HG02981 (cell line): ENCODE measurements at regions not wholly inside any gene's neighbourhood (a gene's known extent, or its start where the extent isn't known, plus 50 kb on each side); places are given as distances from the start of the nearest gene placed in this dataset.

Source experiments
- ATAC-seq: cut with Tn5 transposase; IDR thresholded peaks from one replicate; pipeline ENCODE4 v1.9.1; 2021; ENCODE audit warnings: mild to moderate bottlenecking, moderate library complexity; ENCODE audit not compliant: unreplicated experiment

DNA sequence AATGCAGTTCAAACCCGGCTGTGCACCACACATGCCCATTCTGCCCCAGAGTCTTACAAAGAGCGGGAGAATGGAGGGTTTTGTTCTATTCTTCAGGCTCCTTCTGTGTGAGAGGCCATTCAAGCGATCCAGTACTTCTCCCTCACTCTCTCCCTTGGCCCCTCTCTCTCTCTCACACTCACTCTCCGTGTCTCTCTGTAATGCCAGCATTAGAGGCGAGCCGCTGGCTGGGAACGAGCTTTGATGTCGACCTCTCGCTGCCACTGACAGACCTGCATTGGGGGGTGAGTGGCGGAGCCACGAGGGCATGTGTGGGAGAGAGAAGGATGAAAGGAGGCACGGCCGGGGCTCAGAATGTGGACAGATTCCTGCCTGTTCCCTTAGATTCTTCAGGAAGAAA, 231.7 kb upstream of the ARRDC4 start:
- ATAC-seq, result no peak

DNA sequence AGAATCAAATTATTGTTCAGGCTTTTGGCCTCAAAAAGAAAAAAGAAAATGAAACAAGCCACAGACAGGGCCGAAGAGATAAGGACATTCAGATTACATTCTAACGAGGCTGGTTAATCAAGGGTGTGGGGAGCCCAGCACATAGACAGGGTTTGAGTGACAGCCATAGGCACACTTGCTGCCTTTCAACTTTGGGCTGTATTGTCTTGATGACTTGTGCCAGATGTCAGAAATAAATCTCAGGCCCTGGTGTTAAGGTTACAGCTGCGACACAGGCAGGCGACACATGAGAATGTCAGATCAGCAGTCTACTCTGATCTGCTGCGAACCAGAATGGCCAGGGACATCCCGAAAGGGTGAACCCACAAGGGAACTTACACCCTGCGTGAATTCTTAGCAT, 231.2 kb upstream of the ARRDC4 start:
- ATAC-seq, result no peak

- ATAC-seq, result no peak
Measured at GRCh38 chr15:97730315-97730714, 230.2 kb upstream of the ARRDC4 start.

- no peak for ATAC-seq
Measured at GRCh38 chr15:97731859-97732258, 228.6 kb upstream of the ARRDC4 start.

GRCh38 chr15:97733373-97733772, 227.1 kb upstream of the ARRDC4 start:
- ATAC-seq, result no peak

DNA sequence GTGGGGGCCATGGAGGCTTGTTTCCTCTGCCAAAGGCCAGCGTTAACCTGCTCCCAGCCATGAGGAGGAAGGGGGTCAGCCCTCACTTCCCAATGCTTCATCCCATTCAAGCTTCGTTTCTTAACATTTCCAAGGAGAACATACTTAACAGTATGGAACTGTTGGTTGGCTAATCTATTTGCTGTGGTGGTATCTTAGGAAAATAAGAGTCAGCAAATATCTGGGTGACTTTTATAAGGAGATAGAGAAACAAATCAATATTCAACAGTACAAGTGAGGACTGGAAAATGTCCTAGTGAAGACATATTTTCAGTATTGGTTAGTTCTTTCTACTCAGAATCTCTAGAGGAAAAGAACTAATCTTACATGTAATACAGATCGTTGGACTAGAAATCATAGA, 223.8 kb upstream of the ARRDC4 start:
- ATAC-seq, result no peak

GRCh38 chr15:97745481-97746071, 214.9 kb upstream of the ARRDC4 start:
- ATAC-seq, result peak; percentile 93

- ATAC-seq, result no peak
Measured at GRCh38 chr15:97747342-97747741, 213.2 kb upstream of the ARRDC4 start.

- no peak for ATAC-seq
Measured at GRCh38 chr15:97748576-97748975, 211.9 kb upstream of the ARRDC4 start.

DNA sequence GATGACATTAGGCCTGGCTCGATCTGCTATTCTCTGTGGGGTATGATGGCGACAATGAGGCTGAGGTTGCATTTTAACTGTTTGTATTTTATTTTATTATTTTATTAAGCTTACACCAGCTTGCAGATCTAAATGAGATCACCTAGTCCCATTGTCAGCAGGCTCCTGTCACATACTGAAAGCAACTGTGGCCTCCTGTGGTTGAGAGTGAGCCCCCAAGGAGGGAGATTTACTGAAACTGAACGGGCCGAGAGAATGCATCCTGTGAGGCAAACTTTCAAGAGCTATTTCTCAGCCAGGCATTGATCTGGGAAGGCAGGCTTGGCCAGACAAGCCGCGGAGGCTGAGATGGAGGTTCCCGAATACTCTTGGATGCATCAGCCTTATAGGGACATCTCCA, 210.4 kb upstream of the ARRDC4 start:
- no peak for ATAC-seq

DNA sequence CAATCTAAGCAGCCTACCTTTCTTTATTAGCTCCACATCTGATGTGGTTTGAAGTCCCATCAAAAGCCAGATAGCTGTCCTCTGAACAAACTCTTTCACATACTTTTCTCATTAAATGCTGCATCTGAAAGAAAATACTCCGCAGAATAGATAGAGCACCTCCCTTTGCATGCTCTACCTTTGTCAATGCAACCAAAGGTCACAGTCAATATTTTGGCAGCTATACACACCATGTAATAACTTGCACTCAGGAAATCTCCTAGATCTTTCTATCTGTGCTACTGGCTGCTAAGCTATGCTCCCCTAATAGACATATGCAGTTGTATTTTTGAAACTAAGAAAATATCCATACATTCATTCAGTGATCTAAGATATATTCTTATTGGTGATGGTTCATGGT, 204.8 kb upstream of the ARRDC4 start:
- no peak for ATAC-seq

- no peak for ATAC-seq
Measured at GRCh38 chr15:97759363-97759762, 201.1 kb upstream of the ARRDC4 start.

DNA sequence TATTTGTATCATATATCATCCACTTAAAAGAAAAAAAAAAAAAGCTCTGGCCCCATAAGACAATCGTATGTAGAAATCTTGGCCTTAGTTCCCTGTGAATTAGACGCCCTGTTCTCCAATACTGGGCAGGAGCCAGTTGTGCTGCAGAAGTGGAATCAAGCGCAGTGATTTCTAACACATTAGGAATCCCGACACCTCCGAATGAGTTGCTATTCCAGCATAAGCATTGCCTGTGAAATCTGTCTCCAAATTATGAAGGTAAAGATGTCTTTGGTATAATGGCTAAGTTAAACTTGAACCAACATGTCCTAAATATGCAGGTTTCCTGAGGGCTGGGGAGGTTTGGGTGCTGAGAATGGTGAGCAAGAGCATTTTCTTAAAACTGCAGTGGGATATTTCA, 199.4 kb upstream of the ARRDC4 start:
- no peak for ATAC-seq

GRCh38 chr15:97783240-97783639, 177.3 kb upstream of the ARRDC4 start:
- ATAC-seq, result no peak

DNA sequence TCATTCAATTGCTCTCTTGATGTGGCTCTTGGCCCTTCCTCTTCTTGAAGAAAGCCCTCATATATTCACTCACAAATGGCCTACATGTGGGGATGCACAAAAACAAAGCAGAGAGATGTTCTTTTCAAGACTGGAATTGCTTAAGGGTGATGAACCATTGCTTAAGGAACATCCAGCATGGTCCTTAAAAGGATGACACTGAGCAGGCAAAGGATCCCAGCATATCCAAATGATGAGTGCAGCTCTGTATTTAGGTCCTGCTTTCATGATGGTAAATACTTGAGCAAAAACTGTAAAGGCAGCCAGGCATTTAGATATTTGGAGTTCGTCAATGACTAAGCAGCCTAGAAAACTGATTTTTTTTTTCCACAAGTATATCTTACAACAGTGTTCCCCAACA, 173.8 kb upstream of the ARRDC4 start:
- no peak for ATAC-seq

DNA sequence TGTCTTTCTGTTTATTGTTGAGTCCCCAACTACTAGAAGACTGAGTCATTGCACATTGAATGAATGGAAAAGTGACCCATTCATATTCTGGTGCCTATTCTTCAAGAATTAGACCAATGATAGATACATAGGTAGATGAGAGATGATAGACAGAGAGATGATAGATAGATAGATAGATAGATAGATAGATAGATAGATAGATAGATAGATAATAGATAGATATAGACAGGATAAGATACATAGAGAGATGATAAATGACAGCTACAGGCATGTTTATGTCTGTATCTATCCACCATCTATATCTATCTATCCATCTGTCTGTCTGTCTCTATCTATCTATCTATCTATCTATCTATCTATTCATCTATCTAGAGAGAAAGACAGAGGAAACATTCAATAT, 170.3 kb upstream of the ARRDC4 start:
- no peak for ATAC-seq

DNA sequence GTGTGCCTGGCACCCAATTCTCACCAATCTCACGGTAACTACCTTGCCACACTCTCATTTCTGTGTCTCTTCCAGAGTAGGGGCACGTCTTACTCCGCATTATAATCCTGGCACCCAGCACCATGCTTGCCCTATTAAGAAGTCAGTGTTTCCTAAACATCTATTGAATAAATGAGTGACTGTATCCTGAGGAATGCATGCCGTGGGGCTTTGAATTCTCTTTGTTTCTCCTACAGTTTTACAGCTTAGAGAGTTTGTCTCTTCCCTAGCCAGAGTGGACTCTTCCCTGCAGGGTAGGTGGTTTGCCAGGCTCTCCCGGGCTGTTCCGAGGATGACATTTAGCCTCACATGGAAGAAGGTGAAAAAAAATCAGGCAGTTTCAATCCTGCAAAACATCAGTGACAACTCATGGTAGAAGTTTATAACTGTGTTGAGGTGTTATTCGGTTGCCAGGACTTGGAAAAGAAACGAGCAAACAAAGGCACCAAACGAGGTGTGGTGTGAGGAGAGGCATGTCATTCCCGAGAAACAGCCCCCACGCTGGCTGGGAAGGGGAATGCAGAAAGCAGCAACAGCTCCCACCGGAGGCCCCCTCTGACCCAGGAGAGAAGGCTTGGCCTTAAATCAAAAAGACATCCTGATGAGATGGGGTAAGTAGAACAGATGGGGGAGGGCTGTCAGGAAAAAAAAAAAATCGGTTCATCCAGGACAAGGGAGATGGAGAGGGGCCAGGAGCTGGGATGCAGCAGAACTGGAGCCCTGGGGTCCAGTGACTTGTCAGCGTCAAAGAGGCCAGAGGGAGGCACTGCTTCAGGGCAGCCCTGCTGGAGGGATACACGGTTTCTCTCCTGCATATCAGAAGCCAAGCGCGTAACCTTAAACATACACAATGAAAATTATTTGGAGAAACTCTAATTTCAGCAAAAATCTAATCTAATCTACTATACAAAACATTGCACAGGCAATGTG, 168.4 kb upstream of the ARRDC4 start:
- ATAC-seq, result no peak

- no peak for ATAC-seq
Measured at GRCh38 chr15:97804950-97805349, 155.6 kb upstream of the ARRDC4 start.

DNA sequence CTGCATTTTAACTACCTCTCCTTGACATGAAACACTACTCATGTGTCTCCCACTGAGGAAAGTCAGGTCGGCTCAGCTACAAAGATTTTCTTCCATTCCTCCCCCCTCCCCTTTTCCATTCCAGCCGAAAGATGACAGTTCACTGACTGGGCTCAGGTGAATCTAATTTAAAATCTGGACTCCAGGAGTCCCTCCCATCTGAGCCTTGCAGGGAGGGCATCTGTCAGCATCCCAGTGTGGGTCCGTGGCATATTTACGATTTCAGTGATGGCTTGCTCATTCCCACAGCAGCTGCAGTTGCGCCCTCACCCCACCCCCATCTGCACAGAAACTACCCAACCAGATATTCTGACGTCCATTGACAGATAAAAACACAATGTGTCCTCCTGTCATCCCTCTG, 153.7 kb upstream of the ARRDC4 start:
- no peak for ATAC-seq

- no peak for ATAC-seq
Measured at GRCh38 chr15:97815835-97816234, 144.7 kb upstream of the ARRDC4 start.

DNA sequence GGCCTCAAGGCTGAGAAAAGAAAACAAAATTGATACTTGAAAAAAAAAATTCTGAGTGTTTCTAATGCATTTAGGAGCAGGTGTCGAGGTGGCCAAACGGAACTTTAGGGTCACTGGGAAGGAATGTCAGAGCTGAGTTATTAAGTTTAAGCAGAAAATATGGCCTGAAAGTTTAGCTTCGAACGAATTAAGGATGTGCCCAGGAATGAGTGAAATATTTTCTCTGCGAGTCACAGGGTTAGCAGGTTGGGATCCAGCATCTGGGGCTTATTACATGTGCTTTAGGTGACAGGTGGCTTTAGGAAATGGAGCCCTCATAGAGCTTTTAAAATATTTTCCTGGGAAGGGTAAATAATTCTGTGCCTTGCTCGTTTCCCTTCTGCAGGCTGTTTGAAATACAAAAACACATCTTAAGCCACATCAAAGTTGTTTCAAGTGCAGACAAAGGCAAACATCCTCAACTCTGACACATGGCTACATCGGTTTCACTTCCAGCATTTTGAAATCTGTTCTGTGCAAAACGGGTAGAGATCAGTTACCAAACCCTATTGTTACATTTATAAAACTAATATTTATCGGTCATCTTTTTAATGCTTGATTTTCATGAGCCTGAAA, 143.1 kb upstream of the ARRDC4 start:
- no peak for ATAC-seq

DNA sequence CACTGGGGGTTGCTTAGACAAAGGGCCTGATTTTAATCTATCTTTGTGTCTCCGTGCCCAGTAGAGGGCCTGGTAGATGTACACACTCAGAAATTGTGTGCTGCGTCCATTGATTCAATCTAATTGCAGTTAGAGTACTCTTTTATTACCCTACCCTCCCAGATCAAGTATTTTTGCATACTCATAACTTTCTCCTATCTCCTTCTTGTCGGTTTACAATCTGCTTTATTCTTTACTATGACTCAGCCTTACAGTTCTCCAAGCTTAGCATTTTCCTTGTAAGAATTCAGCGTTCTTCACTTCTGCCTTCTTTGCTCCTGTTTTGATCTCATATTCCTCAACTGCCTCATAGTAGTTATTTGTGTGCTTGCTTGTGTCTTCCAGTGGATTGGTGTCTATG, 124.5 kb upstream of the ARRDC4 start:
- ATAC-seq, result no peak
